IMR-90 (cell line): ENCODE measurements at regions not wholly inside any gene's neighbourhood (a gene's known extent, or its start where the extent isn't known, plus 50 kb on each side); places are given as distances from the start of the nearest gene placed in this dataset.

Source experiments
- ATAC-seq: fragments of 200-7000 bp; cut with Tn5 transposase; 2 replicates; pipeline ENCODE4 v1.9.1; 2020; ENCODE audit warnings: low read depth, mild to moderate bottlenecking, moderate library complexity
- BruUV-seq: library from RNA; stranded (reverse); fragments of 400-500 nt; replicated peaks from 2 replicates; lab custom pipeline; 2021; lab: Mats Ljungman, UMichigan
- CTCF ChIA-PET: fragments of 300-600 bp; formaldehyde crosslinking; extraction: SDS; loops from one replicate; lab custom pipeline; 2021; ENCODE audit warnings: antibody characterized with exemption; lab: Yijun Ruan, JAX
- POLR2A ChIA-PET: fragments of 300-600 bp; sonication (Branson Sonifier 250); formaldehyde crosslinking; loops from one replicate; lab custom pipeline; 2022; ENCODE audit warnings: antibody characterized with exemption; ENCODE audit not compliant: unreplicated experiment; lab: Charles Lee
- DNase-seq: peaks from one replicate; pipeline ENCODE4 v3.0.0; 2013
- H2AFZ ChIP-seq: replicated peaks from 2 replicates; pipeline ENCODE3; 2013; ENCODE audit warnings: low read length, mild to moderate bottlenecking; ENCODE audit not compliant: poor library complexity
- H2AK5ac ChIP-seq: 2 replicates; pipeline ENCODE4 v1.6.1; 2013; ENCODE audit warnings: low read depth, low read length, inconsistent platforms
- H2AK9ac ChIP-seq: replicated peaks from 2 replicates; pipeline ENCODE3; 2013; ENCODE audit warnings: mild to moderate bottlenecking, low read depth, low read length, moderate library complexity; ENCODE audit not compliant: poor library complexity
- H2BK120ac ChIP-seq: 2 replicates; pipeline ENCODE4 v1.6.1; 2013; ENCODE audit warnings: low read depth, low read length, inconsistent platforms
- H2BK15ac ChIP-seq: 3 replicates; pipeline ENCODE4 v1.6.1; 2013; ENCODE audit warnings: low read depth, low read length, inconsistent platforms
- H2BK20ac ChIP-seq: 2 replicates; pipeline ENCODE4 v1.6.1; 2013; ENCODE audit warnings: low read depth, mild to moderate bottlenecking, inconsistent platforms, low read length, moderate library complexity
- H2BK5ac ChIP-seq: 2 replicates; pipeline ENCODE4 v1.6.1; 2013; ENCODE audit warnings: mild to moderate bottlenecking, low read depth, low read length, inconsistent platforms; ENCODE audit not compliant: poor library complexity, severe bottlenecking
- H3K14ac ChIP-seq: replicated peaks from 2 replicates; pipeline ENCODE4 v1.6.1; 2013; ENCODE audit warnings: low read depth, low read length, inconsistent platforms
- H3K18ac ChIP-seq: 2 replicates; pipeline ENCODE4 v1.6.1; 2013; ENCODE audit warnings: low read depth, low read length, control low read depth
- H3K23ac ChIP-seq: 2 replicates; pipeline ENCODE4 v1.6.1; 2013; ENCODE audit warnings: low read depth, low read length, inconsistent platforms
- H3K27ac ChIP-seq: 2 replicates; pipeline ENCODE4 v1.5.1; 2013; ENCODE audit warnings: mild to moderate bottlenecking, control low read depth, low read length; ENCODE audit not compliant: insufficient read depth
- H3K27me3 ChIP-seq: 2 replicates; pipeline ENCODE4 v1.6.1; 2013; ENCODE audit warnings: low read length; ENCODE audit not compliant: control insufficient read depth, insufficient read depth
- H3K36me3 ChIP-seq: 2 replicates; pipeline ENCODE4 v1.6.1; 2013; ENCODE audit warnings: low read length, mixed read lengths; ENCODE audit not compliant: control insufficient read depth, insufficient read depth
- H3K4ac ChIP-seq: 2 replicates; pipeline ENCODE4 v1.6.1; 2013; ENCODE audit warnings: low read depth, low read length, inconsistent platforms
- H3K4me1 ChIP-seq: 2 replicates; pipeline ENCODE4 v1.6.1; 2013; ENCODE audit warnings: low read length, mixed read lengths; ENCODE audit not compliant: control insufficient read depth, insufficient read depth
- H3K4me2 ChIP-seq: 2 replicates; pipeline ENCODE4 v1.6.1; 2013; ENCODE audit warnings: low read depth, mild to moderate bottlenecking, control low read depth, low read length, moderate library complexity
- H3K4me3 ChIP-seq: 2 replicates; pipeline ENCODE4 v1.5.1; 2013; ENCODE audit warnings: low read depth, mild to moderate bottlenecking, control low read depth, low read length, moderate library complexity; ENCODE audit not compliant: insufficient read depth
- H3K56ac ChIP-seq: 2 replicates; pipeline ENCODE4 v1.6.1; 2013; ENCODE audit warnings: low read length, inconsistent platforms; ENCODE audit not compliant: insufficient read depth; ENCODE audit errors: extremely low read depth
- H3K79me1 ChIP-seq, 2 experiments: 2 replicates each; pipeline ENCODE4 v1.6.1; 2013; ENCODE audit warnings: low read length in 2 of 2, inconsistent platforms in 1 of 2, low read depth in 1 of 2
- H3K9ac ChIP-seq: 2 replicates; pipeline ENCODE4 v1.6.1; 2013; ENCODE audit warnings: low read depth, low read length, control low read depth
- H3K9me1 ChIP-seq: 2 replicates; pipeline ENCODE4 v1.6.1; 2013; ENCODE audit warnings: low read length, inconsistent platforms; ENCODE audit not compliant: insufficient read depth
- H3K9me3 ChIP-seq: 2 replicates; pipeline ENCODE4 v1.6.1; 2013; ENCODE audit warnings: low read length; ENCODE audit not compliant: control insufficient read depth, insufficient read depth
- H4K20me1 ChIP-seq: 2 replicates; pipeline ENCODE4 v1.6.1; 2013; ENCODE audit warnings: low read length, inconsistent platforms; ENCODE audit not compliant: insufficient read depth
- H4K5ac ChIP-seq: 2 replicates; pipeline ENCODE4 v1.6.1; 2013; ENCODE audit warnings: mild to moderate bottlenecking, low read depth, low read length, control low read depth
- H4K8ac ChIP-seq, 2 experiments: 2 replicates each; pipeline ENCODE4 v1.6.1; 2013; ENCODE audit warnings: low read depth in 2 of 2, low read length in 2 of 2, control low read depth in 1 of 2, inconsistent platforms in 1 of 2
- H4K91ac ChIP-seq: 2 replicates; pipeline ENCODE4 v1.6.1; 2013; ENCODE audit warnings: low read depth, low read length, inconsistent platforms; ENCODE audit not compliant: insufficient read depth
- ELK1 ChIP-seq: fragments of 150-350 bp; IDR thresholded peaks from 2 replicates; pipeline ENCODE4 v1.6.1; 2016; ENCODE audit warnings: low read depth, mild to moderate bottlenecking, low read length, moderate library complexity, borderline replicate concordance
- MAZ ChIP-seq: IDR thresholded peaks from 2 replicates; pipeline ENCODE4 v1.6.1; 2012; ENCODE audit warnings: low read depth, mild to moderate bottlenecking, low read length, improper control_type of control experiment, moderate library complexity, borderline replicate concordance
- MXI1 ChIP-seq: IDR thresholded peaks from 2 replicates; pipeline ENCODE4 v1.6.1; 2012; ENCODE audit warnings: low read depth, mild to moderate bottlenecking, low read length, moderate library complexity, borderline replicate concordance
- NFE2L2 ChIP-seq: fragments of 150-350 bp; IDR thresholded peaks from 2 replicates; pipeline ENCODE4 v1.6.1; 2016; ENCODE audit warnings: low read depth, mild to moderate bottlenecking, low read length
- POLR2A ChIP-seq: IDR thresholded peaks from 2 replicates; pipeline ENCODE4 v1.6.1; 2012; ENCODE audit warnings: mild to moderate bottlenecking, low read depth, low read length
- RAD21 ChIP-seq: IDR thresholded peaks from 2 replicates; pipeline ENCODE4 v1.6.1; 2012; ENCODE audit warnings: low read length, improper control_type of control experiment
- RCOR1 ChIP-seq: IDR thresholded peaks from 2 replicates; pipeline ENCODE4 v1.6.1; 2012; ENCODE audit warnings: mild to moderate bottlenecking, low read length, improper control_type of control experiment; ENCODE audit not compliant: insufficient replicate concordance
- RFX5 ChIP-seq: IDR thresholded peaks from 2 replicates; pipeline ENCODE4 v1.8.0; 2012; ENCODE audit warnings: low read depth, mild to moderate bottlenecking, low read length, moderate library complexity
- SMC3 ChIP-seq: fragments of 150-350 bp; IDR thresholded peaks from 2 replicates; pipeline ENCODE4 v1.6.1; 2016; ENCODE audit warnings: low read depth, mild to moderate bottlenecking, antibody characterized with exemption, low read length, moderate library complexity
- WGBS, 2 experiments: methylation state at CpG; one replicate each; pipeline versions ENCODE4 v1.1.5 to v1.1.7; 2013; ENCODE audit warnings: missing lambda C conversion rate in 2 of 2; ENCODE audit not compliant: insufficient read length in 1 of 2; ENCODE audit errors: extremely low coverage in 2 of 2; 5-methylcytosine and 5-hydroxymethylcytosine counted together
- dilution Hi-C: fragments of 300-500 bp; cut with HindIII; formaldehyde crosslinking; loops from one replicate; pipeline ENCODE4 v1.14.3; 2018; ENCODE audit warnings: low sequenced_read_pairs; ENCODE audit not compliant: unreplicated experiment
- in situ Hi-C: fragments of 300-500 bp; cut with MboI; formaldehyde crosslinking; loops from 3 replicates; pipeline ENCODE4 v1.14.3; 2019; ENCODE audit warnings: low sequenced_read_pairs, inconsistent platforms, mixed read lengths
- intact Hi-C: fragments of 100-400 bp; cut with micrococcal nuclease; formaldehyde crosslinking; loops from 2 replicates; pipeline ENCODE4 v1.10.0; 2022
- TF ChIP-seq, protein P1 (sequence below): fragments of 150-350 bp; IDR thresholded peaks from 2 replicates; pipeline ENCODE4 v1.6.1; 2017; ENCODE audit warnings: mild to moderate bottlenecking, antibody characterized with exemption, low read length, low read depth

GRCh38 chr10:3971713-3972112 lies 186.7 kb upstream of the KLF6 start:
- Histone ChIP-seq H2BK20ac (no peak overlapping the region), H4K20me1 (no peaks in the 10 kb centered on the region), H3K9me3 (no peaks in the 10 kb centered on the region), H3K27ac (no peak overlapping the region), H3K9ac (no peak overlapping the region), H2BK5ac (no peak overlapping the region), H3K27me3 (no peaks in the 10 kb centered on the region), H3K4me2 (no peak overlapping the region), H4K5ac (no peak overlapping the region), H2AFZ (no peak overlapping the region), H3K9me1 (no peaks in the 10 kb centered on the region; the same call in 1 of the 2 replicates), H3K18ac (no peak overlapping the region), H3K4ac (no peak overlapping the region), H3K4me1 (no peaks in the 10 kb centered on the region), H2BK15ac (no peak overlapping the region), H4K91ac (no peak overlapping the region), H2BK120ac (no peak overlapping the region), H3K23ac (no peak overlapping the region), H4K8ac (no peak overlapping the region), H3K4me3 (no peak overlapping the region), H2AK5ac (no peak overlapping the region), H3K56ac (no peak overlapping the region), H3K14ac (no peak overlapping the region), H3K36me3 (no peaks in the 10 kb centered on the region), H3K79me1 (no peaks in the 10 kb centered on the region), H2AK9ac (no peak overlapping the region)
- BruUV-seq = no TSS peak
- dilution Hi-C loops = no loop called here
- intact Hi-C loops = no loop called here
- DNase-seq = no peak
- TF ChIP-seq SMC3 = no peak
- TF ChIP-seq, protein P1, sequence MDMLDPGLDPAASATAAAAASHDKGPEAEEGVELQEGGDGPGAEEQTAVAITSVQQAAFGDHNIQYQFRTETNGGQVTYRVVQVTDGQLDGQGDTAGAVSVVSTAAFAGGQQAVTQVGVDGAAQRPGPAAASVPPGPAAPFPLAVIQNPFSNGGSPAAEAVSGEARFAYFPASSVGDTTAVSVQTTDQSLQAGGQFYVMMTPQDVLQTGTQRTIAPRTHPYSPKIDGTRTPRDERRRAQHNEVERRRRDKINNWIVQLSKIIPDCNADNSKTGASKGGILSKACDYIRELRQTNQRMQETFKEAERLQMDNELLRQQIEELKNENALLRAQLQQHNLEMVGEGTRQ = no peak
- TF ChIP-seq RCOR1 = no peak
- no peak for TF ChIP-seq MXI1
- no peak for TF ChIP-seq NFE2L2
- no peak for TF ChIP-seq ELK1
- TF ChIP-seq RFX5 = no peak
- TF ChIP-seq MAZ = no peak
- TF ChIP-seq POLR2A = no peak
- no peak for TF ChIP-seq RAD21
- ChIA-PET CTCF (interaction anchor here (0.6 kb wide), 1 partner anchor 17 kb away, joined by 3 read pairs; no protein-coding TSS in a partner anchor), POLR2A (no interaction called here)
- ATAC-seq = no peak
- in situ Hi-C loops = no loop called here
- 100% methylated on average over 1 of the region's 6 CpGs; no CpG with 5 or more reads in 1 of the 2 experiments for WGBS, 2 experiments
